ENCODE measurements at regions not wholly inside any gene's neighbourhood (a gene's known extent, or its start where the extent isn't known, plus 50 kb on each side); places are given as distances from the start of the nearest gene placed in this dataset.

- peaks cover 6% of the 10 kb centered on the region for H3K4me1 Mint-ChIP-seq (ENCODE audit: low read depth)
- H3K9me3 Mint-ChIP-seq (ENCODE audit: low read depth): no peaks in the 10 kb centered on the region
- H3K36me3 Mint-ChIP-seq (ENCODE audit: insufficient read depth): no peaks in the 10 kb centered on the region
- TF ChIP-seq CTCF (IDR thresholded peaks at IDR 0.05; ENCODE audit: unreplicated experiment): no peak
- peaks cover 7% of the 10 kb centered on the region for H3K27me3 Mint-ChIP-seq
- H3K27ac Mint-ChIP-seq: no peak overlapping the region
- no peak for DNase-seq (ENCODE audit: low spot score, unreplicated experiment)
- no peak overlapping the region for H3K4me3 Mint-ChIP-seq (ENCODE audit: low read depth)
Observed at GRCh38 chr2:65870826-65871225, 438.4 kb upstream of the SPRED2 start.

GRCh38 chr2:65869296-65869695 lies 436.9 kb upstream of the SPRED2 start:
- no peak overlapping the region for H3K27ac Mint-ChIP-seq
- H3K4me1 Mint-ChIP-seq (ENCODE audit: low read depth): peaks cover under 1% of the 10 kb centered on the region
- TF ChIP-seq CTCF (IDR thresholded peaks at IDR 0.05; ENCODE audit: unreplicated experiment): no peak
- peaks cover 7% of the 10 kb centered on the region for H3K27me3 Mint-ChIP-seq
- H3K36me3 Mint-ChIP-seq (ENCODE audit: insufficient read depth): no peaks in the 10 kb centered on the region
- no peak overlapping the region for H3K4me3 Mint-ChIP-seq (ENCODE audit: low read depth)
- DNase-seq (ENCODE audit: low spot score, unreplicated experiment): no peak
- H3K9me3 Mint-ChIP-seq (ENCODE audit: low read depth): no peaks in the 10 kb centered on the region

GRCh38 chr2:65868177-65868576 lies 435.8 kb upstream of the SPRED2 start:
- Mint-ChIP-seq H3K4me1 (ENCODE audit: low read depth) (peaks cover 7% of the 10 kb centered on the region), H3K27ac (no peak overlapping the region), H3K27me3 (peaks cover 7% of the 10 kb centered on the region), H3K9me3 (ENCODE audit: low read depth) (no peaks in the 10 kb centered on the region), H3K4me3 (ENCODE audit: low read depth) (no peak overlapping the region), H3K36me3 (ENCODE audit: insufficient read depth) (no peaks in the 10 kb centered on the region)
- no peak for DNase-seq (ENCODE audit: low spot score, unreplicated experiment)
- TF ChIP-seq CTCF (IDR thresholded peaks at IDR 0.05; ENCODE audit: unreplicated experiment): no peak

- Mint-ChIP-seq H3K27ac (no peak overlapping the region), H3K9me3 (ENCODE audit: low read depth) (no peaks in the 10 kb centered on the region), H3K36me3 (ENCODE audit: insufficient read depth) (no peaks in the 10 kb centered on the region), H3K4me1 (ENCODE audit: low read depth) (peaks cover 7% of the 10 kb centered on the region), H3K27me3 (peaks cover 7% of the 10 kb centered on the region), H3K4me3 (ENCODE audit: low read depth) (no peak overlapping the region)
- DNase-seq (ENCODE audit: low spot score, unreplicated experiment): no peak
- TF ChIP-seq CTCF (IDR thresholded peaks at IDR 0.05; ENCODE audit: unreplicated experiment): no peak
Observed at GRCh38 chr2:65867446-65867845, 435.0 kb upstream of the SPRED2 start.

GRCh38 chr2:65866148-65866547 lies 433.7 kb upstream of the SPRED2 start:
- H3K27me3 Mint-ChIP-seq: peaks cover 7% of the 10 kb centered on the region
- DNase-seq (ENCODE audit: low spot score, unreplicated experiment): no peak
- no peak for TF ChIP-seq CTCF (IDR thresholded peaks at IDR 0.05; ENCODE audit: unreplicated experiment)
- H3K4me1 Mint-ChIP-seq (ENCODE audit: low read depth): peaks cover 7% of the 10 kb centered on the region
- no peak overlapping the region for H3K4me3 Mint-ChIP-seq (ENCODE audit: low read depth)
- no peak overlapping the region for H3K27ac Mint-ChIP-seq
- no peaks in the 10 kb centered on the region for H3K9me3 Mint-ChIP-seq (ENCODE audit: low read depth)
- H3K36me3 Mint-ChIP-seq (ENCODE audit: insufficient read depth): no peaks in the 10 kb centered on the region
